Neural cell (in vitro differentiated cells): ENCODE measurements at regions not wholly inside any gene's neighbourhood (a gene's known extent, or its start where the extent isn't known, plus 50 kb on each side); places are given as distances from the start of the nearest gene placed in this dataset.

ENCODE experiments used
- H2AFZ ChIP-seq: fragments of 200-600, 300-800 bp; sonication (generic), shearing (Covaris generic); 2 replicates; pipeline ENCODE4 v1.6.0; 2014; ENCODE audit warnings: low read depth, mild to moderate bottlenecking, antibody characterized with exemption, low read length, moderate library complexity
- H3F3A ChIP-seq: fragments of 200-600 bp; shearing (Covaris generic); 2 replicates; pipeline ENCODE4 v1.6.1; 2016; ENCODE audit warnings: mild to moderate bottlenecking, moderate library complexity, mixed read lengths, antibody characterized with exemption, low read length; ENCODE audit not compliant: insufficient read depth, poor library complexity, severe bottlenecking
- H3K27ac ChIP-seq: fragments of 200-600, 300-800 bp; sonication (generic), shearing (Covaris generic); 2 replicates; pipeline ENCODE4 v1.5.1; 2014; ENCODE audit warnings: mild to moderate bottlenecking, low read length, moderate library complexity
- H3K27me3 ChIP-seq: fragments of 300-800, 200-600 bp; sonication (generic), shearing (Covaris generic); 2 replicates; pipeline ENCODE4 v1.6.0; 2014; ENCODE audit warnings: mild to moderate bottlenecking, low read depth, low read length, moderate library complexity; ENCODE audit not compliant: insufficient read depth
- H3K36me3 ChIP-seq: fragments of 300-800, 200-600 bp; sonication (generic), shearing (Covaris generic); 2 replicates; pipeline ENCODE4 v1.5.1; 2014; ENCODE audit warnings: mild to moderate bottlenecking, antibody characterized with exemption, low read length, moderate library complexity; ENCODE audit not compliant: insufficient read depth
- H3K4me2 ChIP-seq: fragments of 300-800, 200-600 bp; sonication (generic), shearing (Covaris generic); 2 replicates; pipeline ENCODE4 v1.6.0; 2014; ENCODE audit warnings: mild to moderate bottlenecking, low read length
- H3K4me3 ChIP-seq: fragments of 300-800, 200-600 bp; sonication (generic), shearing (Covaris generic); 2 replicates; pipeline ENCODE4 v1.5.1; 2014; ENCODE audit warnings: mild to moderate bottlenecking, low read length, moderate library complexity
- H3K79me2 ChIP-seq: fragments of 200-600 bp; shearing (Covaris generic); replicated peaks from 2 replicates; pipeline ENCODE4 v1.6.0; 2014; ENCODE audit warnings: mild to moderate bottlenecking, low read length, moderate library complexity; ENCODE audit not compliant: insufficient read depth
- H3K9ac ChIP-seq: fragments of 300-800, 200-600 bp; sonication (generic), shearing (Covaris generic); 2 replicates; pipeline ENCODE4 v1.6.1; 2016; ENCODE audit warnings: mild to moderate bottlenecking, low read length, mixed read lengths
- H3K9me2 ChIP-seq: fragments of 200-600 bp; shearing (Covaris generic); 2 replicates; pipeline ENCODE4 v1.6.1; 2016; ENCODE audit warnings: mild to moderate bottlenecking, low read length, mixed read lengths; ENCODE audit not compliant: insufficient read depth
- H3K9me3 ChIP-seq: fragments of 200-600, 300-800 bp; sonication (generic), shearing (Covaris generic); 2 replicates; pipeline ENCODE4 v1.6.1; 2016; ENCODE audit warnings: mild to moderate bottlenecking, mixed run types, low read length, moderate library complexity, mixed read lengths
- H4K20me1 ChIP-seq: fragments of 200-600 bp; shearing (Covaris generic); 2 replicates; pipeline ENCODE4 v1.6.1; 2016; ENCODE audit warnings: mild to moderate bottlenecking, mixed run types; ENCODE audit not compliant: insufficient read depth
- CTCF ChIP-seq: fragments of 450-650 bp; IDR thresholded peaks from 2 replicates; pipeline ENCODE4 v1.5.1; 2014; ENCODE audit warnings: antibody characterized with exemption, mild to moderate bottlenecking, moderate library complexity; ENCODE audit not compliant: poor library complexity, severe bottlenecking
- EP300 ChIP-seq: fragments of 450-650 bp; conservative IDR thresholded peaks from 2 replicates; pipeline ENCODE4 v1.6.1; 2014; ENCODE audit warnings: antibody characterized with exemption, mild to moderate bottlenecking, moderate library complexity; ENCODE audit not compliant: poor library complexity, severe bottlenecking
- EZH2 ChIP-seq: fragments of 200-600, 300-800 bp; shearing (Covaris generic), sonication (generic); IDR thresholded peaks from 2 replicates; pipeline ENCODE4 v1.6.1; 2014; ENCODE audit warnings: antibody characterized with exemption, low read length, borderline replicate concordance, mild to moderate bottlenecking; ENCODE audit not compliant: insufficient read depth, poor library complexity, severe bottlenecking
- MXI1 ChIP-seq: fragments of 450-650 bp; conservative IDR thresholded peaks from 2 replicates; pipeline ENCODE4 v1.6.1; 2014; ENCODE audit warnings: antibody characterized with exemption, mild to moderate bottlenecking; ENCODE audit not compliant: poor library complexity, severe bottlenecking
- POLR2AphosphoS5 ChIP-seq: IDR thresholded peaks from 2 replicates; pipeline ENCODE4 v1.6.1; 2012
- RAD21 ChIP-seq: fragments of 450-650 bp; conservative IDR thresholded peaks from 2 replicates; pipeline ENCODE4 v1.6.1; 2014; ENCODE audit warnings: antibody characterized with exemption, mild to moderate bottlenecking, moderate library complexity
- REST ChIP-seq: IDR thresholded peaks from 2 replicates; pipeline ENCODE4 v1.6.1; 2012; ENCODE audit warnings: borderline replicate concordance
- SMC3 ChIP-seq: fragments of 450-650 bp; conservative IDR thresholded peaks from 2 replicates; pipeline ENCODE4 v1.6.1; 2014; ENCODE audit warnings: antibody characterized with exemption, mild to moderate bottlenecking, moderate library complexity; ENCODE audit not compliant: poor library complexity
- TAF1 ChIP-seq: IDR thresholded peaks from 2 replicates; pipeline ENCODE4 v1.6.1; 2012; ENCODE audit warnings: low read depth

DNA sequence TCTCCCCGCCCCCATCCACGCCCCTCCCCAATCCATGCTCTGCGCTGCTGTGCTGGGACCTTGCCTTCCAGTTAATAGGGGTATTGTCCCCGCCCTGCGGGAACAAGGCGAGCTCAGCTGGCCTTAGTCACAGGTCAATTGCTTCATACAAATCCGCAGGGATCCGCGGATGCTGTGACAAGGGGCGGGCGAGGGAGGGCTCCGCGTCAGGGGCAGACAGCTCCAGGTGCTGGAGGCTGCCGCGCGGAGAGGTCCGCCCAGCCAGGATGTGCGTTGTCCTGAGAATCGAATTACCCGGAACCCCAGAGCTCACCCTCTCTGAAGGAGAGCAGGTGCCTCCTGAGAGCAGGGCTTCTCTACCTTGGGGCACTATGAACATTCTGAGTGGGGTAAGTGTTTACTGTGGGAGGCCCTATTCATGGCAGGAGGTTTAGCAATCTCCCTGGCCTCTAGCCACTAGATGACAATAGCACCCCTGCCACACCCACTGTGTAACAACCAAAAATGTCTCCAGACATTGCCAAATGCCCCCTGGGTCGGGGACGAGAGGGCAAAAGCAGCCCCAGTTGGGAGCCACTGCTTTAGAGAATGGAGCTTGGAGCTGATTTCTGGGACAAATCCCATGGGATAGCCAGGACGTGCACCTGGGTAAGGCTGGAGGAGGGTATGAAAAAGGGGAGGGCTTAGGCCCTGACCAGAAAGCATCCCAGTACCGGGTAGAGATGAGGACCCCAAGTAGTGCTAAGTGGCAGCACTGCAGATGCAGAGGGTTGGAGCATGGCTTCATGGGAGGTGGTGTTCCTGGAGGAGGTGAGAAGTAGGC, 138.2 kb downstream of the CYLD start:
- Histone ChIP-seq H3K9me2 (no peaks in the 10 kb centered on the region), H3K4me3 (peak overlapping the region; percentile 44), H3K27me3 (no peaks in the 10 kb centered on the region), H3K79me2 (no peaks in the 10 kb centered on the region), H3K9me3 (no peaks in the 10 kb centered on the region), H3K9ac (no peak overlapping the region), H3K27ac (no peak overlapping the region), H4K20me1 (no peaks in the 10 kb centered on the region), H3F3A (no peaks in the 10 kb centered on the region), H2AFZ (no peak overlapping the region), H3K4me2 (no peak overlapping the region), H3K36me3 (no peaks in the 10 kb centered on the region)
- TF ChIP-seq POLR2AphosphoS5 (no peak), TAF1 (no peak), RAD21 (no peak), CTCF (no peak), SMC3 (no peak), EZH2 (no peak), MXI1 (no peak), REST (no peak), EP300 (no peak)

GRCh38 chr16:50878966-50879615, 137.2 kb downstream of the CYLD start:
- H3K36me3 ChIP-seq = no peaks in the 10 kb centered on the region
- no peaks in the 10 kb centered on the region for H3K79me2 ChIP-seq
- H3K9ac ChIP-seq = no peak overlapping the region
- H3K4me3 ChIP-seq = no peak overlapping the region
- no peaks in the 10 kb centered on the region for H3K27me3 ChIP-seq
- H3F3A ChIP-seq = no peaks in the 10 kb centered on the region
- no peak for TF ChIP-seq EP300
- no peak for TF ChIP-seq MXI1
- TF ChIP-seq REST = no peak
- TF ChIP-seq TAF1 = no peak
- TF ChIP-seq EZH2 = no peak
- no peak for TF ChIP-seq SMC3
- no peak for TF ChIP-seq RAD21
- TF ChIP-seq CTCF = no peak
- TF ChIP-seq POLR2AphosphoS5 = no peak
- no peak overlapping the region for H2AFZ ChIP-seq
- H3K4me2 ChIP-seq = no peak overlapping the region
- no peaks in the 10 kb centered on the region for H3K9me2 ChIP-seq
- no peaks in the 10 kb centered on the region for H4K20me1 ChIP-seq
- no peaks in the 10 kb centered on the region for H3K9me3 ChIP-seq
- H3K27ac ChIP-seq = no peak overlapping the region
